HEK293T (cell line): ENCODE measurements at regions not wholly inside any gene's neighbourhood (a gene's known extent, or its start where the extent isn't known, plus 50 kb on each side); places are given as distances from the start of the nearest gene placed in this dataset.

ENCODE experiments used
- BHLHE40 ChIP-seq: fragments of 450-650 bp; IDR thresholded peaks from 2 replicates; pipeline ENCODE4 v1.6.1; 2016; ENCODE audit warnings: mild to moderate bottlenecking, moderate library complexity, borderline replicate concordance
- FOXA1 ChIP-seq: fragments of 450-650 bp; IDR thresholded peaks from 2 replicates; pipeline ENCODE4 v1.6.1; 2016; ENCODE audit warnings: mild to moderate bottlenecking
- FOXK2 ChIP-seq: fragments of 450-650 bp; IDR thresholded peaks from 2 replicates; pipeline ENCODE4 v1.6.1; 2016; ENCODE audit warnings: mild to moderate bottlenecking
- TF ChIP-seq, protein P1 (sequence below): fragments of 450-650 bp; IDR thresholded peaks from 2 replicates; pipeline ENCODE4 v1.6.1; 2016

DNA sequence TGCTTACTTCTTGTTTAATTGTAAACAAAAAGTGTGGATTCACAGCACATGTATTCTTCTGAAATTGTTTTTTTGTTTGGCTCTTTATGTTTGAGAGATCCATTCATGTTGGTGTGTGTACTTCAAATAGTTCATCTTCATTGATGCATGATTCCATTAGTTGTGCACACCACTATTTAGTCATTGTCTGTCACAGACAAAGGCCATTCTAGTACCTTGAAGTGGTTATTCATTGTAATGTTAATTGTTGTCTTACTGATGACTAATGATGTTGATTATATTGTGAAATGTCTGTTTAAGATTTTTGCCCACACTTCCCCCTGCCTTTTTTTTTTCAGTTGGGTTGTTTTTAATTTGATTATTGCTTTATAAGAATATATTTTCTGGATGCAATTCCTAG is 391.3 kb downstream of the DIRAS2 start:
- TF ChIP-seq BHLHE40 (no peak), FOXA1 (no peak), FOXK2 (no peak)
- TF ChIP-seq, protein P1, sequence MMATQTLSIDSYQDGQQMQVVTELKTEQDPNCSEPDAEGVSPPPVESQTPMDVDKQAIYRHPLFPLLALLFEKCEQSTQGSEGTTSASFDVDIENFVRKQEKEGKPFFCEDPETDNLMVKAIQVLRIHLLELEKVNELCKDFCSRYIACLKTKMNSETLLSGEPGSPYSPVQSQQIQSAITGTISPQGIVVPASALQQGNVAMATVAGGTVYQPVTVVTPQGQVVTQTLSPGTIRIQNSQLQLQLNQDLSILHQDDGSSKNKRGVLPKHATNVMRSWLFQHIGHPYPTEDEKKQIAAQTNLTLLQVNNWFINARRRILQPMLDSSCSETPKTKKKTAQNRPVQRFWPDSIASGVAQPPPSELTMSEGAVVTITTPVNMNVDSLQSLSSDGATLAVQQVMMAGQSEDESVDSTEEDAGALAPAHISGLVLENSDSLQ: no peak
